ENCODE measurements at regions not wholly inside any gene's neighbourhood (a gene's known extent, or its start where the extent isn't known, plus 50 kb on each side); places are given as distances from the start of the nearest gene placed in this dataset.

DNA sequence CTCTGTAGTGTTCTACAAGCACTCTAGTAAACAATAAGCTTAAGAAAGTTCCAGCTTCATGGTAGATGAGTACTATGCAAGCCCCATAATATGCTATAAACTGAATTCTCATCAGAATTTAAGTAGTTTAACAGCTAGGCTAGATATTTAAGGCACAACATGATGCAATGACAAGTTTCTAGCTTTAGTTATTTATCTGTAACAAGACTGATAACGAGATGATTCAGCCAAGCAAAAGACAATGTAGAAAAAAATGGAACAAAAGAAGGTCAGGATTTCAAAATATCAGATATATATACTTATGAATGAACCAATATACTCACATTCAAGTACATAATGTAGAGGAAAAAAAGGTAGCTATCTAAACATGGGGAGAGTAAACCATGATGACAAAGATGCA lies 61.0 kb upstream of the RERGL start:
- TF ChIP-seq EZH2 (IDR thresholded peaks at IDR 0.05; ENCODE audit: borderline replicate concordance, insufficient read depth, low read depth, low read length, poor library complexity, severe bottlenecking), result no peak
- TF ChIP-seq, protein P1, sequence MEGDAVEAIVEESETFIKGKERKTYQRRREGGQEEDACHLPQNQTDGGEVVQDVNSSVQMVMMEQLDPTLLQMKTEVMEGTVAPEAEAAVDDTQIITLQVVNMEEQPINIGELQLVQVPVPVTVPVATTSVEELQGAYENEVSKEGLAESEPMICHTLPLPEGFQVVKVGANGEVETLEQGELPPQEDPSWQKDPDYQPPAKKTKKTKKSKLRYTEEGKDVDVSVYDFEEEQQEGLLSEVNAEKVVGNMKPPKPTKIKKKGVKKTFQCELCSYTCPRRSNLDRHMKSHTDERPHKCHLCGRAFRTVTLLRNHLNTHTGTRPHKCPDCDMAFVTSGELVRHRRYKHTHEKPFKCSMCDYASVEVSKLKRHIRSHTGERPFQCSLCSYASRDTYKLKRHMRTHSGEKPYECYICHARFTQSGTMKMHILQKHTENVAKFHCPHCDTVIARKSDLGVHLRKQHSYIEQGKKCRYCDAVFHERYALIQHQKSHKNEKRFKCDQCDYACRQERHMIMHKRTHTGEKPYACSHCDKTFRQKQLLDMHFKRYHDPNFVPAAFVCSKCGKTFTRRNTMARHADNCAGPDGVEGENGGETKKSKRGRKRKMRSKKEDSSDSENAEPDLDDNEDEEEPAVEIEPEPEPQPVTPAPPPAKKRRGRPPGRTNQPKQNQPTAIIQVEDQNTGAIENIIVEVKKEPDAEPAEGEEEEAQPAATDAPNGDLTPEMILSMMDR (IDR thresholded peaks at IDR 0.05), result no peak

Measured in B cell (primary cell).